Activated CD8-positive, alpha-beta memory T cell treated with anti-CD3 and anti-CD28 coated beads for 1 hour (primary cell): ENCODE measurements at regions not wholly inside any gene's neighbourhood (a gene's known extent, or its start where the extent isn't known, plus 50 kb on each side); places are given as distances from the start of the nearest gene placed in this dataset.
"Not testable (repeated sequence)": the region's sequence is repeated elsewhere in the genome, so short reads cannot be mapped to it uniquely, and the experiment has no call there.

Source experiments
- DNase-seq, 2 donors: peaks; one replicate each; pipeline ENCODE4 v3.0.0-alpha.2; 2020; ENCODE audit warnings: low read depth in 1 of 2; ENCODE audit errors: extremely low read depth in 1 of 2

DNA sequence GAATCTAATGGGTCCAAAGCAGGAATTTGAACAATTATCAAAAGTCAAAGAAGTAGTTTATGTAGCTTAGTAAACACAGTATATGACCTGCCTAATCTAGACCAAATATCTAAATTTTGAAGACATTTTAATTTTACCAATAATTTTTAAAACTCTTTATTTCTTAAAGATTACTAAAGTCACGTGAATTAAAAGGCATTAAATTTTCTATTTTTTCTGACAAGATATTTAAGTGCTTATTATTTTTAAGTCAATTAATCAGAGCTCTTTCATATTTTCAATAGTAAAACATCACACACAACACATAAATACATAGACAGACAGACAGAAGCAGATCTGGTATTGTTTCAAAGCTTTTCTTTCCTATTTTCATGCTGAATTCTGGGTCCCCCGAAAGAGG, 89.5 kb downstream of the ZNF467 start:
- no peak for DNase-seq

DNA sequence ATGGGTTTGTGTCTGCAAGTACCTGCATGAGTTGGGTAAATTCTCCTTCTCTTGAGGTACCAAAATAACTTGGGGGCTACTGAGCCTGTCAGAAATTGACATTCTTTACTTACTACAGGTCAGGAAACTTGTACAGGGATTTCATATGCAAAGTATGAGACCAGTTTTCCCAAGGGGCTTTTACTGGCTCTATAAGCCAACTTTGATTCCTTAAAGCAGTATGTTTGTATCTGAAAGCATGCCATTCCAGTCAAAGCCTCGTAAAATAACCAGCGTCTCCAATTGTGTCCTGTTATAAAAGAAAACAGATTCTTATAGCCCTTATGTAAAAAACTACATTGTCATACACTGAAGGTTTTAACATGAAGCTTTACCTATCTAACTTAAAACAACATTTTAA, 90.2 kb downstream of the ZNF467 start:
- no peak for DNase-seq

DNA sequence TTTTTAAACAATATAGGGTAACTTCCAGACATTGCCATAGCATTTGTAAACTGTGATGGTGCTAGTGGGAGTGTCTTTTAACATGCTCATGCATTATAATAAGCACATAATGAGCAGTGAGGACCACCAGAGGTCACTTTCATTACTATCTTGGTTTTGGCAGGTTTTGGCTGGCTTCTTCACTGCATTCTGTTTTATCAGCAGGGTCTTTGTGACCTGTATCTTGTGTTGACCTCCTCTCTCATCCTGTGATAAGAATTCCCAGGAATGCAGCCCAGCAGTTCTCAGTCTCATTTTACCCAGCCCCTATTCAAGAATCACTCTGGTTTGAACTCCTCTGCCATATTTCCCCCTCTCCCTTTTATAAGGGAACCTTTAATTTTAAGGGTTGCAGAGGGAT, 91.3 kb downstream of the ZNF467 start:
- no peak for DNase-seq

GRCh38 chr7:149681274-149681673, 92.1 kb downstream of the ZNF467 start:
- DNase-seq = no peak

DNA sequence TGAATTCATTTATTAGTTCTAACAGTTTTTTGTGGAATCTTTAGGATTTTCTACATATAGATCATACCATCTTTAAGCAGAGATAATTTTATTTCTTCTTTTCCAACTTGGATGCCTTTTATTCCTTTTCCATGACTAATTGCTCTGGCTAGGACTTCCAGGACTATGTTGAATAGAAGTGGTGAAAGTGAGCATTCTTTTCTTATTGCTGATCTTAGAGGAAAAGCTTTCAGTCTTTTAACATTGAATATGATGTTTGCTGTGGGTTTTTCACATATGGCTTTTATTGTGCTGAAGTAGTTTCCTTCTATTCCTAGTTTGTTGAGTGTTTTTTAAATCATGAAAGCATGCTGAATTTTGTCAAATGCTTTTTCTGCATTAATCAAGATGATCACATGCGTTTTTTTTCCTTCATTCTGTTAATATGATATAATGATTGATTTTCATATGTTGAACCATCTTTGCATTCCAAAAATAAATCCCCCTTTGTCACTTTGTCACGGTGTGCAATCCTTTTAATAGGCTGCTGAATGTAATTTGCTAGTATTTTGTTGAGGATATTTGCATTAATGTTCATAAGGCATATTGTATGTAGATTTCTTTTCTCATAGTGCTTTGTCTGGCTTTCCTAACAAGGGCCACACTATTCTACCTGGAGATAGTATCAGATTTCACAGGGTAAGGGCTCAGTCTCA, 92.9 kb downstream of the ZNF467 start:
- DNase-seq = no peak

- DNase-seq = not testable (repeated sequence)
Observed at GRCh38 chr7:149674728-149675385, 98.5 kb downstream of the ZNF467 start.

GRCh38 chr7:149673006-149673405, 100.4 kb downstream of the ZNF467 start:
- DNase-seq = no peak

- DNase-seq = no peak
Observed at GRCh38 chr7:149670288-149670687, 103.1 kb downstream of the ZNF467 start.

GRCh38 chr7:149669121-149669818, 104.1 kb downstream of the ZNF467 start:
- DNase-seq = no peak

DNA sequence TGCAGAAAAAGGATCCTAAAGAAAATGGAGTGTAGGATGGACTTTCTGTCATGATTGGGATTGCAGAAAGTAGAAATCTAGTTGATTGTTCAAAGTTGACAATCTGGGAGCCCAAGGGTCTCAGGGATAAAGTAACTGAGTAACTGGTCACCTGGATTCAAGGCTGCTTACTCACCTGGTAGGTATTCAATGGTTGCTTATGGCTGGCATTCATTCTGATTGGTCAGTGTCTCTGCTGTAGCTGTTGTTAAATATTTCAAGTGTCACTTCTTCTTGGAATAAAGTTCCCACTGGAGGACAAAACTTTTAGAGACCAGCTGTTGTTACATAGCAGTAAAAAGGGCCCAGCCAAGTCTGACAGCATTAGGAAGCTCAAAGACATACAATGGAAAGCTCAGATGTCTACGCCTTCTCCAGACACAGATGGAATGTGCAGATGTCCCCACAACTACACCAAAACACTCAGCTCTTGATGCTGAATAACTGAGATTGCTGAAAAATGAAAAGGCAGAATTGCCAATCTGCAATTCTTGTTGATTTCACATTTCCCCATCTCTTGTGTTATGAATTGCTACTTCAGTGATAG, 106.9 kb downstream of the ZNF467 start:
- DNase-seq = no peak

DNA sequence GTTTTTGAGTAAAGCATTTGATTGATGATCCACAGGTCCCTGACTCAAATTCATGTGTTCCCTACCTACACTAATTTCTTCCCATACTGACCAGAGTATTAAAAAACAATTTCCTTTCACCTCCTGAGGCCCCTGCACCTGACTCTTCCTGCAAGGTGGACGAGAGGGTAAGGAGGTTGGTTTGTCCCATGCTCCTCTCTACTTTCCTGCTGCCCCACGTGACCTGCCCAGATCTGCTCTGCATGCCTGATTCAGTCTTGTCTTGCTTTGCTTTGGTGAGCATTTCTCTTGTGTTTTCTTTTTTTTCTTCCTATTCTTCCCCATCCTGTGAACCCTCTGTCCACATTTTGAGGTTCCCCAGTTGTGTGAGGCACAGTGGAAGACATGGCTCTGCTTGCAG, 107.8 kb downstream of the ZNF467 start:
- not testable (repeated sequence) for DNase-seq

DNA sequence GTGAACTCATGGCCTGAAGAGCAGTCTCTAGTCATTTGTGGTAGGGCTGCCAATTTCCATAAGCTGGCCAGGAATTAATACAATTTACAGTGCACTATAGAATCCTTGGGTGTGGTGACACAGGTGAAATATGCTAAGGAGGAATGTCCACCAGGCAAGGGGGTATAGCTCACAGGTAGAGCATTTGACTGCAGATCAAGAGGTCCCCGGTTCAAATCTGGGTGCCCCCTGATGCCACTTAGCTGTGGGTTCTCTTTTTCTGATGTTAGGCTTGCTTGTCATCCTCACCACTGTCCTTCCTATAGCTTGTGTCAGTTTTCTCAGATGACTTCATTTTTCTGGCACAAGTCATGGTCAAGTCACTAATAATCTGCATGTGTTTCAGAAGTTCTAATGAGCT, 108.7 kb downstream of the ZNF467 start:
- no peak for DNase-seq

- DNase-seq = no peak
Observed at GRCh38 chr7:149664176-149664575, 109.2 kb downstream of the ZNF467 start.

- peak; percentile 11 to 39 for DNase-seq
Observed at GRCh38 chr7:149662591-149663095, 110.7 kb downstream of the ZNF467 start.

DNA sequence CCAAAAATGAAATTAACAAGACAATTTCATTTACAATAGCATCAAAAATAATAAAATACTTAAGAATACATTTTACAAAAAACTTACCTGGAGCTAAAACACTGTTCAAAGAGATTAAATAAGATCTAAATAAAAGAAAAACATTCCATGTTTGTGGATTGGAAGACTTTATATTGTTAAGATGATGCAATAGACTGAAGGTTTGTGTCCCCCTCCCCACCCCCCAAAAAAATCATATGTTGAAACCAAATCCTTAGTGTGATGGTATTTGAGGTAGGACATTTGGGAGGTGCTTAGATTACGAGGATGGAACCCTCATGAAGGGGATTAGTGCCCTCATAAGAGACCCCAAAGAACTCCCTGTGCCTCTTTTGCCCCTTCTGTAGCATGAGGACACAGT, 117.6 kb downstream of the ZNF467 start:
- no peak for DNase-seq

DNA sequence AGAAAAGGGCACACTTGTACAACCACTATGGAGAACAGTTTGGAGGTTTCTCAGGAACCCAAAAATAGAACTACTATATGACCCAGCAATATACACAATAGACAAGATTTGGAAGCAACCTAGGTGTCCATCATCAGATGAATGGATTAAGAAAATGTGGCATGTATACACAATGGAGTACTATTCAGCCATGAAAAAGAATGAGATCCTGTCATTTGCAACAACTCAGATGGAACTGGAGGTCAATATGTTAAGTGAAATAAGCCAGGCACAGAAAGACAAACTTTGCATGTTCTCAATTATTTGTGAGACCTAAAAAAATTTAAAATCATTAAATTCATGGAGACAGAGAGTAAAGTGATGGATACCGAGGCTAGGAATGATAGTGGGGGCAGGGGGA, 118.8 kb downstream of the ZNF467 start:
- DNase-seq = no peak

DNA sequence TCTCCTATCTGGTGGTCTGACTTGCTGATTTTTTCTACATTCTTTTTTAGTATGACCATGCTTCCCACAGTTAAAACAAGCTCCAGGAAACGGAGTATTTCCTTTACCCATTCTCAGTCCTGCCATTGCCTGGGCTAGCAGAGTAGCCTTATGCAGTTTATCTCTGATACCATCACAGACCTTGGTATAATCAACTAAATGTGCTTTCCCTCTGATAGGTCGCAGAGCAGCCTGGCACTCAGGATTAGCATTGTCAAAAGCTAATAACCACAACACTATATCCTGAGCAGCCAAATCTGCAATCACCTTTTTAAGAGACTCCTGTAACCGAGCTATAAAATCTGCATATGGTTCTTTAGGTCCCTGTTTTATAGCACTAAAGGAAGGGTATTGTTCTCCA, 123.2 kb downstream of the ZNF467 start:
- DNase-seq = not testable (repeated sequence)

GRCh38 chr7:149644754-149645153, 128.6 kb downstream of the ZNF467 start:
- DNase-seq = no peak

- DNase-seq = no peak
Observed at GRCh38 chr7:149642589-149642988, 130.8 kb downstream of the ZNF467 start.

DNA sequence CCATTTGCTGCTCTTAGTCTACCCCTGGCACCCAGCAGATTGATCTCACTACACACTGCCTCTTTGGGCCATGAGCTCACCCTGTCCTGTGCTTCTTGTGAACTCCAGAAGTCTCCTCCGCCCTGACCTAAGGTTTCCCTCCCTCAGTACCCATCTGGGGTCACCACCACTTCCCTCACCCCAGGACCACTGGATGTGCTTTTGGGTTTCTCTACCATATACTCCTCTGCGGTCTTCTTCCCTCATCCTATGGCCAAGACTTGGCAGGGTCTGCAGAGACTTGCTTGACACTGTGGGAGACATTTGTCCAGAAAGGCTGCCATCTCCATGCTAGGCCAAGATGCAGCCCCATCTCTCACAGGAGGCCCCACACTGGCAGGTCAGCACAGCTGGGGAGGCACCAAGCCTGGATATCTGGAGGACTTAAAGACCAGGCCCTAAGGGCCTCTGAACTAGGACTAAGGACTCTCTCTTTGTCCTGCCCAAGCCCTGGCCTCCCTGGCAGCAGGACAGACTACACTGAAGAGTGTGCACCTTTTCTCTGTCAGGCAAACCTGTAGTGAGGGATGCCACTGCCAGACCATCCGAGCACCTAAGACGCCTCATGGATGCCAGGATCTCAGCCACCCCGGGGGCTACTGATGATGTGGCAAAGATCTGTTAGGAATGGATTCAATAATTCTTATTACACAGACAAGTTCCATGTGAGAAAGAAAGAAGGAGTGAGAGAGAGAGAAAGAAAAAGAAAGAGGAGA, 134.6 kb downstream of the ZNF467 start:
- no peak for DNase-seq
